SH-SY5Y (cell line): ENCODE measurements at regions not wholly inside any gene's neighbourhood (a gene's known extent, or its start where the extent isn't known, plus 50 kb on each side); places are given as distances from the start of the nearest gene placed in this dataset.

Source experiments
- GATA2 ChIP-seq: IDR thresholded peaks from 2 replicates; pipeline ENCODE4 v1.6.1; 2011; ENCODE audit warnings: mild to moderate bottlenecking, low read depth, low read length
- GATA3 ChIP-seq: IDR thresholded peaks from 2 replicates; pipeline ENCODE4 v1.6.1; 2011; ENCODE audit warnings: low read depth, mild to moderate bottlenecking, low read length, moderate library complexity

DNA sequence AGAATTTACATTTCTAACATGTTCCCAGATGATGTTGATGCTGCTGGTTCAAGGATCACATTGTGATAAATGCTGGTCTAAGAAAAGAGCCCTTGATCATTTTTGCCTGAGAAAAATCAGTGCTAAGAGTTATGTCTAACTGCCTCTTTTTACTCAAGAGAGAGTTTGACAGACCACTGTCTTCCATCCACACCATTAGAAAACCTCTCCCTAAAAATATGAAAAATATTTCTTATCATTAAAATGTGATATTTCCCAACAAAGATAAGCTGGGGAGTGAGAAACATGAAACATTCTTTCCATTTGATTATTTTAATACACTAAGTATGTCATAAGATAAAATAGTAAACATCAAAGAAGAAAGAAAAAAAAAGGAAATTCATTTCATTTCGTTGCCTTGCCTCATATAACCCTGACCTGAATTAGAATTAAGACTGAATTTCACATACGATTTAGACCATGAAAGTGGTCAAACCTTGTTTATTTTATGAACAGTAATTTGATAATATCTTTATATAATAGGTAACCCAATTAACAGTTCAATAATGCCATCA lies 471.8 kb upstream of the ARHGEF26 start:
- TF ChIP-seq GATA2 = no peak
- no peak for TF ChIP-seq GATA3
